Fibroblast of skin of abdomen (primary cell): ENCODE measurements at regions not wholly inside any gene's neighbourhood (a gene's known extent, or its start where the extent isn't known, plus 50 kb on each side); places are given as distances from the start of the nearest gene placed in this dataset.
"Not testable (repeated sequence)": the region's sequence is repeated elsewhere in the genome, so short reads cannot be mapped to it uniquely, and the experiment has no call there.

ENCODE experiments used
- DNase-seq: peaks from one replicate; pipeline ENCODE4 v3.0.0-alpha.2; 2013

DNA sequence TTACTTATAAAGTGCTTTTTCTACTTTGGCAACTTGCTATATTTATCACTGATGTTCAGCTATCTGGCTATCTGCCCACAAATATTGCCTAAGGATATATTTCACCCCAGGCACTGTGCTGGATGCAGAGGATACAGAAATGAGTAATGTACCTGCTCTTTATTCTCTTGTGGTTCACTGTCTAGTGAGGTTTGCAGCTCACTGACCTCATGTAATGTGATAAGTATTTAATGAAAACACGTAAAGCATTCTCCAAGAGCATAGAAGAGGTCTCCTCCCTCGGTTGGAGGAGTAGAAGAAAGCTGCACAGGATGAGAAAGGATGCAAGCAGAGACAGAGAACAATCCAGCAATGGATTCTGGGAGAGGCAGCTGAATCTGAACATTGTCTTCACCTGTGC lies 610.7 kb downstream of the CBLN4 start:
- DNase-seq = no peak

DNA sequence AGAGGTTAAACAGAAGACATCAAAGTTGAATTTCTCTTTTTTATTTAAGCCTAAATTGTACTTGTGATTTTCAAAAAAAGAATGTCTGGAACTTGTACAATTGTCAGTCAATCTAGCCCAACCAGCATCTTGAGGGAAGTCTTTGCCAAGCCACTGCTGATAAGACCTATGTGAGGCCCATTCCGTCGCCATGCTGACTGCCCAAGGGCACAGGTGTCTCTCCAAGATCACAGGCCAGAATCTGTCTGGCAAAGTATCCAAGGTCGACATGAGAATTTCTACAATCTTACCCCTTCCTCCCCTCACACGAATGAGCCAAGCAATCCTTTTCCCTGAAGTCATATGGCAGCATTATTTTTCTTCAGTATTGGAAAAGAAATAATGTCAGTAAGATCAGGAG lies 614.5 kb downstream of the CBLN4 start:
- no peak for DNase-seq

DNA sequence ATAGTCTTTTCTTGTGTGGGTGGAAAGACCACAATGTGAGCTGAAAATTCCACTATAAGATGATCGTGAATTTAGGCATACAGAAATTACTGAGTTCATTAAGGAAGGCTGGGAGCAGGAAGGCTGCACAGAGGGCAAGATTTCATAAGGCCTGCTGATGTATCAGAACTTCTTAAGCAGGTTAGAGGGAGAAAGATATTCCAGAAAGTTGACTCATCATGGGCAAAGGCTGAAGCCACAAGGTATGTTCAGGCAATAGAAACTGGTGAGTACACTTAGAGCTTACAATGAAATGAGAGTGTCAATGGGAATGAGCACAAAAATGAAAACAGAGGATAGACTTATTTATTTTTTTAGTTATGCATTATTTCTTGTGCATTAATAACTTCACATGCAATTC lies 618.6 kb downstream of the CBLN4 start:
- no peak for DNase-seq

DNA sequence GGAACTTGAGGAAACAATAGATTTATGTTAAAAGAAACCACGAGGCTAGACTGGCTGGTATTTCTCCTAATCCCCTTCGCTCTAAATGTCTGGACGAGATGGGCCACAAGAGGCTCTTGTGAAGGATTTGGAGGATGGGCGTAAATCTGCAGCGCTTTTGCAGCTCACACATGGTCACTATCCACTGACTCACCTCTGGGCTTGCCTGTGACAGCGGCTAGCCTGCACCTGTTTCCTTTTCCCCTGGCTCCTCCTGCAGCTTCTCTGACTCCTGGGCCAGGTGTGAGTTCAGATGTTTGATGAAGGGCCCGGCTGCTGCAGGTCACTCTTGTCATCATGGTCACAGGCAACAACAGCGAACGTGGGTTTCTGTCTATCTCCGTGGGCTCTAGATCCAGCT lies 629.4 kb downstream of the CBLN4 start:
- no peak for DNase-seq

DNA sequence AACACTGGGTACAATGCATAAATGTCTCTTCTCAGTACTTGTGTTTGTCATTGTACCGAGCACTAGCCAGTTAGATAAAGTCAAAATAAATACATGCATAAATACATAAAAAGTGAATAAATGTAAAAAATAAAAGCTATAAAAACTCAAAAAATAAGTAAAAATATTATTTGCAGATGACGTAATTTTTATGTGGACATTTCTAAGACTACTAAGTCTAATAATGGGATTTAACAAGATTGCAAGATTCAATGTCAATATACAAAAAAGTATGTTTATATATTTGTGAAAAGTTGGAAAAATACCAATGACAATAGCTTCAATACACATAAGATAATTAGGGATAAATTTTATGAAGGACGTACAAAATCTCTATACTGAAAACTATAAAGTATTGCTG lies 639.6 kb downstream of the CBLN4 start:
- no peak for DNase-seq

DNA sequence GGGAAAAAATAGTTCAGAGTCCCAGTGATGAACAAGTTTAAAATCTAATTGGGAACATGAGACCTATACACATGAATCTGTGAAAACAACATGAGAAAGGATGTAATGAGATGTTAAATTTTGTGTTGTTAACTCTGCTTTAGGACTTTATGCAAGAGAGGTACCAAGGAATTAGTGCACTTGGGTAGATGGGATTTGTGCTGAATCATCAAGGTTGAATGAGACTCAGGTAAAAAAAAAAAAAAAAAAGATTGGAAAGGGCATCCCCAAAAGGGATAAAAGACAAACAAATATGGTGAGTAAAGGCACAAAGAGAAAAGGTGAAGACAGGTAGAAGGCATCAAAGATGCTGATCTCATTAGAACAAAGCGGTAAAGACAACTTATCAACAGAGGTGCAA lies 644.4 kb downstream of the CBLN4 start:
- DNase-seq = no peak

DNA sequence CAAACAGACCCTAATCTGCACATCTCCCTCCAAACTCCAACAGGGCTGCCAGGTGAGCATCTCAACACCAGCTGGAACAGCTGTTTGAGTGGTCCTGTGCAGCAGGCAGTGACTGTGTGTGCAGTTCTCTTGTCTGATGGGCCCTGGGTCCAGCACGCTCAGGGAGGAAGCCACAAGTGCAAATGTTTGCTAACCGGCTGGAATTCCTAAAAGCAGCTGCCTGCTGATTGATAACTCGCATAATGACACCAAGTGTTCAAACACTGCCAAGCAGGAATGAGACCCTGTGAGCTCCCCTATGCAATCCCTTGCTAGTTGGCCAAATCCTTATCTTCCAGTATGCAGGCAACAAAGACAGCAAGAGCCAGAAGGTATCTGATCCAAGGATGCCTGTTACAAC lies 650.6 kb downstream of the CBLN4 start:
- DNase-seq = peak; percentile 10

DNA sequence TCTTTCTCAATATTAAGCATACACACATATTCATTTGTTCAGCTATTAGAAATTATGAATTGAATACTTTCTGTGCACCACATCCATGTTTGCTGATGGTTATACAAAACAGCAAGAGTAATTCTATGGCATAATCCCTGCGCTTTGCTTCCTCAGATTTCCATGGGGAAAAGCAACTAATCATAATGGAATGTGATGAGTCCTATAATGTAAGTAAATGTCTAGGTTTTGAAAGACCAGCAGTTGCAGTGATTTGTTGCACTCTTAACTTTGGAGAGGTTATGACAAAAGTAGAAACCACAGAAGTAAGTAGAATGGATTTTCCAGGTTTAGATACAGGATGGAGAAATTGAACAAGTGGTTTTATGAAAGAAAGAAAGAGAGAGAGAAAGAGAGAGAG lies 652.1 kb downstream of the CBLN4 start:
- DNase-seq = peak; percentile 67

DNA sequence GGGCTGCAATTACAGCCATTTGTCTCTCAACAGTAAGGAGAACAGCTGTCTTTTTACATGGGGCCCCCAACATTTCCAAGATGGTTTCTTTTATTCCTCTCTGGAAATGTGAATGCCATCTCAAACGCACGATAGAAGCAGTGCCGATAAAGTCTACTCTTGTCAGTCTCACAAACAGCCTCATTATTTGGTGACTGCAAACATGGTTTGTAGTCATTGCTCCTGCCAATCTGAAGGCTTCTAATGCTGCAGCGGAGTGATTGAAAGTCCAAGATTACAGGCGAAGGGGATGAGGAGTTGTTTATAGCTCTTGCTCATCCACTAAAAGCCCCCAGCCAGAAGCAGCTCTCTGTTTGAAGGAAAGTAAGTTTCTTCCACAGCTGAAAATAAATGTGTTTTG lies 657.1 kb downstream of the CBLN4 start:
- no peak for DNase-seq

DNA sequence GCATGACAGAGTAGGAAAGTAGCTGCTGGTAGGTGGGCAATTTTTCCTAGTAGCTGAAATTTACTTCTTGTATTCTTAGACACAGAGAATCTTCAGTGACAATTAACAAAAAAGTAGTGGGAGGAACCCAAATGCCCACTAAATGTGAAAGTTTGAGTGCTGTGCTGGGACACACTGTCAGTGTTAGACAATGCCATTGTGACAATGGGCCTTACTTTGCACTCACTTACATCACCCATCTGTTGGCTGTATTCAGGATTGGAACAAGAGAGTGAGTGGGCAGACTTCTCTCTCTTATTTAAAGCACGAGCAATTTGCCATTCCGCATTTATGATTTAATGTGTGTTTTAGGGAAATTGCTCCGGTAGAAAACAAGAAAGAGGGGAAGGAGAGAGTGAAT lies 662.5 kb downstream of the CBLN4 start:
- no peak for DNase-seq

DNA sequence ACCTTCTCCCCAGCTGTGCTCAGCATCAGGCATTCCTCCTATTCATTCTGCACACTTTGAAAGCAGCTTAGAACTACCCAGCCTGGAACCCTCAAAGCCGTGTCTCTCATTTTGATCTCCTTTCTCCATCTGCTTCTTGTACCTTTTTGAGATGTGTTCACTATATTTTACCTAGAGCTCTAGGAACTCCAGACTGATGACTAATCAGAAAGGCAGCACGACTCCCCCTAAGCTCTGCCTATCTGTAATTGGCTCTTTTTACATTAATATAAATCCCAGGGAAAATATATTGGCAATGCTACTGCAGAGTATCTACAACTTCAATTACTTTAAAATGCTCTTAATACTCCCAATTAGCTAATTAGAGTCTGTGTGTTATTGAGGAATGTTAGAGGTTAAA lies 671.5 kb downstream of the CBLN4 start:
- no peak for DNase-seq

DNA sequence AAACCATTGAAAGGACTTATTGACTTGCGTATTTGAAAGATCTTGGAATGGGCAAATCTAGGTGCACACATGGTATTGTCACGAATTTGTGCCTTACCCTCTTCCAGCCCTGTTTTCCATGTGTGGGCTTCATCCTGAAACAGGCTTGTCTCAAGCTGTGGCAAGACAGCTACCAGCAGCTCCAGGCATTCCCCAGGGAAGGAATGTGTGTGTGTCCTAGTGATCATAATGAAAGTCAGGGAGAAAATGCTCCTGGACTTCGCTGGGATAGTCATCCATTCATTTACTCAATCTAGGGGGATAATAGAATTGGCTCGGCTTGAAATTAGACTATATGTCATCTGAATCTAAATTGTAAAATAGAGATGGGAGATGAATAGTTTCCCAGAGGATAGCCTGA lies 676.2 kb downstream of the CBLN4 start:
- DNase-seq = no peak

DNA sequence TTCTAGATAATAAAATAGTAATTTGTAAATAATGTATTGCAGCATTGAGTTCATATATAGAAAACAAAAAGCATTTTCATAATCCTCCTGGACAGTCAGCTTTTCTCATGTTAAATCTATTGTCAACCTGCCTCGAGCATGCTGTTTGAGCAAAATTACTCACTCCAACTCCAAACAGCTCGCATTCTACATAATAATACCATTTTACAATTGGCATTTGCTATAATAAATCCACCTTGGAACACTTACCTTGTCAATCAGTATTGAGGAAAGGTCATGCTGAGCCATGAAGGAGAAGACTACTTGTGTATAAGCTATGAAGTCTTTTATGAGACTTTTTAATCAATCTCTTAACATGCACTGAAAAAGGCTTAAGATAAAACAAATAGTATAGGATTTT lies 682.6 kb downstream of the CBLN4 start:
- no peak for DNase-seq

DNA sequence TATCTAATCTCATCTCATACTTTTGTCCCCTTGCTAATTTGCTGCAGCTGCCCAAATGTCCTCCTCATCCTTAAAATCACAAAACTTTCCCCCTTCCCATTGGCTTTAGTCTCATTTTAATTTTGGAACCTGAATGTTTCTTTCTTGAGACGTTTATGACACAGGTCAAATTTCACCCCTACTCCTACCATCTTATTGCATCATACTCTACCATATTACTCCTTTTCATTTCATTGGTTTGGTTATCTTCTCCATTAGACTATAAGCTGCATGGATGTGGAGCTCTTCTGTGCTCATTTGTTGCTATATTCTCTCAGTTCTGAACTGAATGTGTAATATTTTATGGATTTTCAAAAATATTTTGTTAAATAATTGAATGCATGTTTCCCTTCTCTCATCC lies 688.6 kb downstream of the CBLN4 start:
- DNase-seq = no peak

DNA sequence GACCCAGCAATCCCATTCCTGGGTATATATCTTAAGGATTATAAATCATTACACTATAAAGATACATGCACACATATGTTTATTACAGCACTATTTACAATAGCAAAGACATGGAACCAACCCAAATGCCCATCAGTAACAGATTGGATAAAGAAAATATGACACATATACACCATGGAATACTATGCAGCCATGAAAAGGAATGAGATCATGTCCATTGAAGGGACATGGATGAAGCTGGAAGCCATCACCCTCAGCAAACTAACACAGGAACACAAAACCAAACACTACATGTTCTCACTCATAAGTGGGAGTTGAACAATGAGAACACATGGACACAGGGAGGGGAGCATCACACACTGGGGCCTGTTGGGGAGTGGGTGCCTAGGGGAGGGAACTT lies 694.5 kb downstream of the CBLN4 start:
- not testable (repeated sequence) for DNase-seq

DNA sequence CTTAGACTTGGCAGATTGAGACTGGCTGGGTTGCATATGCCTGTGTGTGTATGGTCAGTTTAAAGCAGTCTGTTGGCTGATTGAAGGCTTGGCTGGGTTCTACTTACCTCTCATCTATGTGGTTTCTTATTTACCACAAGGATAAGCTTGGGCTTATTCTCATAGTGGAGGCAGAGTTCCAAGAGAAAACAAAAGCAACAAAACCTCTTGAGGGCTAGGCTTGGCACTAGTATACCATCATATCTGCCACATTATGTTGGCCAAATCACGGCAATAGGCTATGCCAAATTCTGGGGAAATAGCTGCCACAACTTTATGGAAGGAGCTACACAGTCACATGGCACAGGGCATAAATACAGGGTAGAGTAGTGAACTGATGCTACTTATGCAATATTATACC lies 714.1 kb downstream of the CBLN4 start:
- no peak for DNase-seq

DNA sequence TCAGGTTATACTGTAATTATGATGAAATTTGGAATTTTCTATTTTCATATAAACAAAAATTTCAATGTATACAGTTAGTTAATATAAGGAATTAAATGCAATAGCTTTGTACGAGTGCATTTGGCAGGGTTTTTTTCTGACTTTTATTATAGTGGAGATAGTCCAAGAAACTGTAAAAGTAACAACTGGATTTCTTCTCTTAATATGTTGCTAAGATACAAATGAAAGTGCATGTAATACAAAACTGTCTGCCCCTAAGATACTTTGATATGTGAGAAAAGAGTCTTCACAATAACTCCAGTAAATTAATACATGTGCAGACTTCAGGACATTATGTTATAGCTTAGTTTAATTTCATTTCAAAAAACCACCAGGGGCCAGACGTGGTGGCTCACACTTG lies 721.4 kb downstream of the CBLN4 start:
- no peak for DNase-seq

DNA sequence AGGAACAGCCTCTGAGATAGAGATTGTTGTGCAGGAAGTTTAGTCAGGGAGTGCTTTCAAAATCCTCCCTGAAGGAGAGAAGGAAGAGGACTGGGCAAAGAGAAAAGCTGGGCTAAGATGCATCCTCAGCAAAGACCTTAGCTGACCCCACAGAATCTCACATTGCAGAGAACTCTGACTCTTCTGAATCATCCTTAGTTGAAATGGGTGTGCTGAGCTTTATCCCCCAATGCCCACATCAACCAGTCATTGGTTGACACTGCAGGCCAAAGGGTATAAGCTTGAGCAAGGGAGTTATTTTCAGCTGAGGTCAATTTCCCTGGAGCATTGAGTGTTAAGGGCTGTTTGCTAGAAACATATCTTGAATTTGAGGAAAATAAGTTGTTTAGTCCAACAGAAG lies 732.2 kb downstream of the CBLN4 start:
- DNase-seq = no peak

DNA sequence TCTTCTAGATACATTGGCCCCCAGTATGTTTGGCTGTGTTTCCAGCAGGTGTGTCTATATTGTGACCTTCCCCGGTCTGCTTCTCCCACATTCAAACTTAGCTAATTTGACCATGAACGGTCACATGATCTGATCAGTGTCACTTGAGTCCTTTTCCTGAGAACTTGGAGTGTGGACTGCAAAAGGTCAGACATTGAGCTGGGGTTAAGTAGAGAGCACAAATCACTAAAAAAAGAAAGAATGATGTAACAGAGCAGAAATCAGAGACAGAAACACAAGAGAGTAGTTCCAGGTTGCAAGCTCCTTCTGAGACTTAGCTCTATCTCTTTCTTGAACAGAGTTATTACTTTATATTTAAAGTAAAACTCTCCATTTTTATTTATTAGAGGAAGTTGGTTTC lies 733.9 kb downstream of the CBLN4 start:
- no peak for DNase-seq

DNA sequence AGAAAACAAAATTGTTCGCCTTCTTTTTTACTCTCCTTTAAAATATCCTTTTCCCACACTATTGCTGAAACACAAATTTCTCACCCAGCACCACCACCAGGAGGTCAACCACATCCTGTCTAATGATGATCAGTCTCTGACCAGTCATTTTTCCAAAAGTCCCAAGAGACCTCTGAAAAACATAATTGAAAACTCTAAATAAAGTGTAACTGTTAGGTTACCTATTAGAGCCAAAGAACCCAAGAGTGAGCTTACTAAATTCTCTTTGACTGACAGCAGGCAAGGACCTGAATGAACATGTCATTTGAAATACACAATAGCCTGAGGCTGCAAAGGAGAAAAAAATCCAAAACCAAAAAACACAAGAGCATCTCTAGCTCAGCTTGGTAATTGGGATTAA lies 735.4 kb downstream of the CBLN4 start:
- peak; percentile 8 for DNase-seq

DNA sequence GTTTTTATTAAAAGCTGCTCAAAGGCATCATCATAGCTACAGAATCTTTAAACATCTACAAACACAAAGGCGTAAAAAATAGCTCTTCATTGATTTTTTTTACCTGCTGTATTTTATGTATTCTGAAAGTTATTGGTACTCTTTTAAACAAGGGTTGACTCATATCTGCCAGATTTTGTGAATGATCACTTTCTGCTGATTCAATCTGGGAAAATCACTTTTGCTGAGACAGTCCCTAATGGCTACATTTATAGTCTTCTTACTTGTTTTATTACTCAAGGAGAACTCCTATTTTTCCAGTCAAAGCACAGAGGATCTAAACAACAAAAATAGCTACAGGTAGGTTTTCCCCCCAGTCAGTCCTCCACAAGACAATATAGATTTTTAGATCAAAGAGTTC lies 739.0 kb downstream of the CBLN4 start:
- no peak for DNase-seq

DNA sequence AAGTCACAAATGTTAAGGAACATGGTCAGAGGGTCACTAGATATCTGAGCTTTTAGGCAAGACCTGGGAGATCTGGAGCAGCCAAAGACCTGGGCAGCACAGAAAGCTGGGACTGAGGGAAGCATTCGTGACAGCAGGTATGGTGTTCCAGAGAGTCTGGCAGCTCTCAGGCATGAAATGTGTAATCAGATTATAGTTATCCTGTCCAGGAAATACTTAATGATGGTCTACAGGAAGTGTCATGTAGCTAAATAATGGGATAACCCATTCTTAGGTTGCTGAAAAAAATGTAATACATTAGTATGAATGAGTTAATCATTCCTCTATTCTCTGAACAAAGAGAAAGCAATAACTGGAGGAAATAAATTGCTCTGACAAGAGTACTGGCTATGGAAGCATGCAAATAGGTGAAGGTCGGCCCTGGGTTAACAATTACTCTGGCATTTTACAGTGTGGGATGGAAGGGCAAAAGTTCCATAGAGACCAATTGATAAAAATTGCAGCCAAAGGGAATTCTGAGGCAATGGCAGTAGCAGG lies 740.5 kb downstream of the CBLN4 start:
- no peak for DNase-seq

DNA sequence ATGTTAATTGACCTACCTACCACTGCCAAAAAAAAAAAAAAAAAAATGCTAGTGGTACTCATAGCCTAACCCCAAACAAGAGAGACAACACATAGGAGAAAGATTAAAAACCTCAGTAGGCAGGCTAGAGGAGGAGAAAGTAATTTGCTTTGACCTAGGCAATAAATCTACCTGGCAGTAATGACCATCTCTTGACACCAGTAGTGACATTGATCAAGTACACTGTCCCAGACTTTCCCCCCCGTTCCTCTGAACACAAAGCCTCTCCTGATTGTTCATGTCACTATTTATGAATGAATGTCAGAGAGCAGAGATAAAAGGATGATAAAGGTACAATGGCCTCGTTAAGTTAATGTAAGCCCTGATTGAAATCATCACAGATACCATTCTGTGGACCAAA lies 746.8 kb downstream of the CBLN4 start:
- no peak for DNase-seq

DNA sequence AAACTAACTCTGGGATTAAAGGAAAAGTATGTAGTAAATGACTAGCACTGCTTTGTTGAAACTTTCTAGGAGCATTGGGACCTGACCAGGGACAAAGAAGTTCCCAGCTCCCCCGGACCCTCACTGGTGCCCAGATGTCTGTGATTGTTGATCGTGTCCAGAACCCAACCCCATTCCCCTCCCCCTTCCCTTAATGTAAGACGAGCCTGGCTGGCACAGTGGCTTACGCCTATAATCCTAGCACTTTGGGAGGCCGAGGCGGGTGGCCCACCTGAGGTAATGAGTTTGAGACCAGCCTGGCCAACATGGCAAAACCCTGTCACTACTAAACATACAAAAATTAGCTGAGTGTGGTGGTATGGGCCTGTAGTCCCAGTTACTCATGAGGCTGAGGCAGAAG lies 750.3 kb downstream of the CBLN4 start:
- DNase-seq = no peak

DNA sequence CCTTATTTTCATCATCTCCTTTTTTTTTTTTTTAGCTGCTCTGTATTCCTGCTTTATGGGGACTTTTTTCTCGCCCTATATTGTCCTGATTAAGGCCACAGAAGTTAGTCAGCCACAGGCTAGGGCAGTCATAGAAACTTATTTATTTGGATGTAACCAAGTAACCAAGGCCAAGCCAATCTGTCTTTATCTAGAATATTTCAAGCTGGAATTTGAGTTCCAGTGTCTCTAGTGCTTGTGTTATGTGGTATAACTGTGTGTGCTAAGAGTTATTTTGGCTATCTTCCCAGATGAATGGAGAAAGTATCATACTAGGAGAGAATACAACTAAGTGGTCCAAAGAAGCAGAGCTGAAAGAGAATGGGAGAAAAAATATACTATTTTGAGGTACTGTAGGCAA lies 751.5 kb downstream of the CBLN4 start:
- DNase-seq = peak; percentile 51

DNA sequence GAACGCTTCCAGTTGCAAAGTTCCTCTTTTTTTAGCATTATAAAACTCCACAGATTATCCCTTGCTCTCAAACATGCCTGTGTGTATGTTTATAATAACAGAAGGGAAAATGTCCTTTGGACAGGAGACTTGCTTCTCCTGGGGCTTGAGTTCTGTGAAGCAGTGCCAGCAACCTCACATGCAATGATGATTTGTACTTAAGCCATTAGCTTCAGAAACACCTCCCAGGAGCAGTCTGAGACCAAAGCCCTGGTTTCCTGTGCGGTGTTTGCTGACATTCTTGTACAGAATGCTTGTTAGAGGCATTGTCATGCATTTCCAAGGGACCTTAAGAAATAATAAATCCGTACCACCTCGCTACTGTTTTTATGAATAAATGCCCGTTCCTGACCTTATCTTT lies 752.8 kb downstream of the CBLN4 start:
- DNase-seq = peak; percentile 5
